ENCODE measurements at regions not wholly inside any gene's neighbourhood (a gene's known extent, or its start where the extent isn't known, plus 50 kb on each side); places are given as distances from the start of the nearest gene placed in this dataset.
"Not testable (repeated sequence)": the region's sequence is repeated elsewhere in the genome, so short reads cannot be mapped to it uniquely, and the experiment has no call there.

DNA sequence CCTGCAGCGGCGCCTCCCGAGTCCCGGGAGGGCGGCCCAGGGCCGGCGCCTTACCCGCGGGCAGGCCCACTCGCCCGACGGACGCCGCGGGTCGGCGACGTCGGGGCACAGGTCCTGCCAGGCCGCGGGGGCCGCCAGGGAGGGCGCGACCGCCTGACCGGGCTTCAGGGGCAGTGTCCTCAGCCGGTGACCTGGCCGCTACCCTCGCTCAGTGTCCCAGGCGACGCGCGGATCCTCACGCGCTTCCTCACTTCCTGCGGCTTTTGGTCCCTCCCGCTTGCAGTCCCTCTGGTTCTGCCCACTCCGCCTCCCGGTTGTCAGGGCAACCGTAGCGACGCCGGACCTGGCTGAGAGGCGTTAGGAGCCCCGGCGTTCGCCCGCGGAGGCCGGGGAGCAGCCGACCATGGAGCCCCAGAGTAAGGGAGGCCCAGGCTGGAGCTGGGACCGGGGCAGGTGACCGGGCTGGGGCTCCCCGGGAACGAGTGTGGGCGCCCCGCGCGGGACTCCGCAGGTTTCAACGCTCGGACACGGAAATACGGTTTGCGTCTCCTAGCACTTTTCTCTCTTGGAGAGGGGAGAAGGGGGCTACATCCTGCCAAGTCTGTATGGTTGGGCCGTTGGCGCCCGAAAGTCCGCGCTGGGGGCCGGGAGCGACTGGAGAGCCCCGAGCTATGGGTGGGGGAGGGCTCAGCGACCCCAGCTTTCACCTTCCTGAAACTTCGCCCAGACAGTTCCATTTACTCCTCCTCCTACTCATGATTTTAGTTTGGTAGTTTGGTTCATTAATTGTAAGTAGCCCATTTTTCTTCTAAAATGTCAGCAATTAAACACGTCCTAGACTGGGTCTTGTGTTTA, 4786.0 kb upstream of the OR11H1 start:
- H3K27ac ChIP-seq (ENCODE audit: low read length); H3K27me3 ChIP-seq (ENCODE audit: low read length); CTCF ChIA-PET; H3K9ac ChIP-seq (ENCODE audit: low read length); H3K4me2 ChIP-seq (ENCODE audit: low read length); H2AFZ ChIP-seq (ENCODE audit: low read length); ATAC-seq; H3K4me3 ChIP-seq (ENCODE audit: low read length); POLR2A ChIA-PET (ENCODE audit: unreplicated experiment); H3K4me1 ChIP-seq (ENCODE audit: insufficient read depth, low read length); H3K9me2 ChIP-seq (replicated peaks; ENCODE audit: low read length); DNase-seq; intact Hi-C loops (cut with micrococcal nuclease); H4K20me1 ChIP-seq (ENCODE audit: low read length); H3F3A ChIP-seq (ENCODE audit: low read length, unreplicated experiment); H3K36me3 ChIP-seq (ENCODE audit: low read depth, low read length); H3K79me2 ChIP-seq (ENCODE audit: low read length); BruUV-seq (replicated peaks): not testable (repeated sequence)
- H3K9me3 ChIP-seq (ENCODE audit: low read length): peaks cover 17% of the 10 kb centered on the region; the same call in 1 of the 2 replicates

DNA sequence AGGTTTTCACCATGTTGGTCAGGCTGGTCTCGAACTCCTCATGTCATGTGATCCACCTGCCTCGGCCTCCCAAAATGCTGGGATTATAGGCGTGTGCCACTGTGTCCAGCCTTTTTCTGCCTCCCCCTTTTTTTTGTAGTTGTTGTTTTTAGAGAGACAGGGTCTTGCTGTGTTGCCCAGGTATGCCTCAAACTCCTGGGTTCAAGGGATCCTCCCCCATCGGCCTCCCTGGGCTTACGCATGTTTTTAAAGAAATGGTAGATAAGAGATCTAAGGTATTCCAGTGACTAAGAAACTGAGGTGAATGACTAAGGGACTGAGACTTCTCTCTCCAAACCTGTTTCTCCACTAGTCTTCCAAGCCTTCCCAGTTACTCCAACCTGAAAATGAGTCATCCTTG, 4781.6 kb upstream of the OR11H1 start:
- H3K27ac ChIP-seq (ENCODE audit: low read length); ATAC-seq; H4K20me1 ChIP-seq (ENCODE audit: low read length); H3F3A ChIP-seq (ENCODE audit: low read length, unreplicated experiment); intact Hi-C loops (cut with micrococcal nuclease); H3K4me2 ChIP-seq (ENCODE audit: low read length); H3K9me2 ChIP-seq (replicated peaks; ENCODE audit: low read length); DNase-seq; H3K9ac ChIP-seq (ENCODE audit: low read length); BruUV-seq (replicated peaks); H3K4me1 ChIP-seq (ENCODE audit: insufficient read depth, low read length); CTCF ChIA-PET; H3K27me3 ChIP-seq (ENCODE audit: low read length); H3K4me3 ChIP-seq (ENCODE audit: low read length); H2AFZ ChIP-seq (ENCODE audit: low read length); H3K79me2 ChIP-seq (ENCODE audit: low read length); POLR2A ChIA-PET (ENCODE audit: unreplicated experiment); H3K36me3 ChIP-seq (ENCODE audit: low read depth, low read length): not testable (repeated sequence)
- peaks cover 13% of the 10 kb centered on the region for H3K9me3 ChIP-seq (ENCODE audit: low read length)

DNA sequence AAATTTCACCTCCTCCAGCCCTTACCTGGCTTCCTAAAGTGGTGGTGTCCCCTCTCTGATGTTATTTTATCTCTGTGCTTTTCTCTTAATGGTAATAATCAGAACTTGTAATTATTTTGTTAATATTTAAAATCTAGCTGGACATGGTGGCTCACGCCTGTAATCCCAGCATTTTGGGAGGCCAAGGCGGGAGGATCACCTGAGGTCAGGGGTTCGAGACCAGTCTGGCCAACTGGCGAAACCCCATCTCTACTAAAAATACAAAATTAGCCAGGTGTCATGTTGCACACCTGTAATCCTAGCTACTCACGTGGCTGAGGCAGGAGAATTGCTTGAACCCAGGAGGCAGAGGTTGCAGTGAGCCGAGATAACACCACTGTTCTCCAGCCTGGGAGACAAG, 4780.8 kb upstream of the OR11H1 start:
- H3K9me3 ChIP-seq (ENCODE audit: low read length): peaks cover 15% of the 10 kb centered on the region
- H3K4me3 ChIP-seq (ENCODE audit: low read length); H3K36me3 ChIP-seq (ENCODE audit: low read depth, low read length); BruUV-seq (replicated peaks); H3K4me1 ChIP-seq (ENCODE audit: insufficient read depth, low read length); ATAC-seq; H3F3A ChIP-seq (ENCODE audit: low read length, unreplicated experiment); H3K9me2 ChIP-seq (replicated peaks; ENCODE audit: low read length); H3K4me2 ChIP-seq (ENCODE audit: low read length); H2AFZ ChIP-seq (ENCODE audit: low read length); H3K9ac ChIP-seq (ENCODE audit: low read length); H3K79me2 ChIP-seq (ENCODE audit: low read length); H4K20me1 ChIP-seq (ENCODE audit: low read length); POLR2A ChIA-PET (ENCODE audit: unreplicated experiment); DNase-seq; H3K27ac ChIP-seq (ENCODE audit: low read length); H3K27me3 ChIP-seq (ENCODE audit: low read length); CTCF ChIA-PET; intact Hi-C loops (cut with micrococcal nuclease): not testable (repeated sequence)

DNA sequence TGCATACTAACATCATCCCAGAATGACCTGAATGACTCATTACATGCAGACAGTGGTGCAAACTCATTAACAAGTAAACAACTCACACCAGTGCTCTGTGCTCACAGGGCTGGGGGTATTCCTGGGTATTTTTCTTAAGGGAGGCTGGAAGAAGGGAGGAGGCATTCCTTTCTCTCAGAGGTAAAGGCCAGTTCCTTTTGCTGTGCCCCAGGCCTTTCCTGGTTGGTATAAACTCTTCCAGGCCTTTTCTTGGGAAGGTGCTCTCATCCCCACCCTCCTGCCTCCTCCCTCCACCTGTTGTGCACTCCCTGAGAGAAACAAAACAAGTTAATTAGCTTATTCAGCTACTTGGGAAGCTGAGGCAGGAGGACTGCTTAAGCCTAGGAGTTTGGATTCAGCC, 4779.2 kb upstream of the OR11H1 start:
- H4K20me1 ChIP-seq (ENCODE audit: low read length); H3K36me3 ChIP-seq (ENCODE audit: low read depth, low read length); H3K27ac ChIP-seq (ENCODE audit: low read length); H3K27me3 ChIP-seq (ENCODE audit: low read length); H3K4me1 ChIP-seq (ENCODE audit: insufficient read depth, low read length); H3K9ac ChIP-seq (ENCODE audit: low read length); CTCF ChIA-PET; H3K79me2 ChIP-seq (ENCODE audit: low read length); H3K4me3 ChIP-seq (ENCODE audit: low read length); H3K4me2 ChIP-seq (ENCODE audit: low read length); BruUV-seq (replicated peaks); DNase-seq; H3K9me2 ChIP-seq (replicated peaks; ENCODE audit: low read length); ATAC-seq; intact Hi-C loops (cut with micrococcal nuclease); H2AFZ ChIP-seq (ENCODE audit: low read length); POLR2A ChIA-PET (ENCODE audit: unreplicated experiment); H3F3A ChIP-seq (ENCODE audit: low read length, unreplicated experiment): not testable (repeated sequence)
- peaks cover 14% of the 10 kb centered on the region for H3K9me3 ChIP-seq (ENCODE audit: low read length)

DNA sequence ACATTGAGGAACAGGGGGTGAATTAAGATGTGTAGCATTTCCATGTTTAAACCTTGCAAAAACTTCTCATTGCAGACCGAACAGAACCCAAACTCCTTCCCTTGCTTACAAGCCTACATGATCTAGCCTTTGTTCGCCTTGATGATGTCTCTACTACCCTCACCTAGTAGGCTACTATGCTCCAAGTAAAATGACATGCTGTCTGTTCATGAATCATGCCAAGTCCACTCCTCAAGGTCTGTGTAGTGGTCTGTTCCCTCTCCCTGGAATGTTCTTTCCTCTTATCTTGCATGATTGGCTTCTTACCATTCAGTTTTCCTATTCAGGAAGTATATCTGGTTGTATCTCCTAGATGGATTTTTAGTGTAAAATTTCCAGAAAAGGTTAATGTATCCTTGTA, 4778.6 kb upstream of the OR11H1 start:
- H3K9ac ChIP-seq (ENCODE audit: low read length); H3K9me2 ChIP-seq (replicated peaks; ENCODE audit: low read length); H3K4me2 ChIP-seq (ENCODE audit: low read length); BruUV-seq (replicated peaks); H3K27me3 ChIP-seq (ENCODE audit: low read length); H3K4me3 ChIP-seq (ENCODE audit: low read length); ATAC-seq; H3K36me3 ChIP-seq (ENCODE audit: low read depth, low read length); H2AFZ ChIP-seq (ENCODE audit: low read length); H4K20me1 ChIP-seq (ENCODE audit: low read length); H3F3A ChIP-seq (ENCODE audit: low read length, unreplicated experiment); DNase-seq; intact Hi-C loops (cut with micrococcal nuclease); POLR2A ChIA-PET (ENCODE audit: unreplicated experiment); H3K79me2 ChIP-seq (ENCODE audit: low read length); H3K27ac ChIP-seq (ENCODE audit: low read length); H3K4me1 ChIP-seq (ENCODE audit: insufficient read depth, low read length); CTCF ChIA-PET: not testable (repeated sequence)
- peaks cover 18% of the 10 kb centered on the region for H3K9me3 ChIP-seq (ENCODE audit: low read length)

DNA sequence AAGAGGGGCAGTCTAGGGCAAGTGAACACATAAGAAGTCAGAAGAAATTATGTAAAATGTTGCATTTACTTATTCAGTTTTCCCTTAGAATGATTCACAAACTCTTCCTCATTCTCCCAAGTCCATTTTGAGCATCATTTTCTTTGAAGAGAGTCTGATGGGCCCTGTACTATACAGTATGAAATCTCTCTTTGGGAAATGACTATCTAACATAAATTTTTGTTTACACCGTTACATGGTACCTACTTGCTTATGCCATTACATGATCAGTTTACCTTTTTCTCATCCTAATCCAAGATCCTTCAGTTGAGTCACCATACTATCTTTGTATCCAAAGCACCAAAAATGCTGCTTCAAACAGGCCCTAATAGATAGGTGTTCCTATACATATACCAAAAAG, 4774.4 kb upstream of the OR11H1 start:
- H2AFZ ChIP-seq (ENCODE audit: low read length); H3K9ac ChIP-seq (ENCODE audit: low read length); H3K27ac ChIP-seq (ENCODE audit: low read length); H3K4me3 ChIP-seq (ENCODE audit: low read length); H3K4me2 ChIP-seq (ENCODE audit: low read length); POLR2A ChIA-PET (ENCODE audit: unreplicated experiment); H3K36me3 ChIP-seq (ENCODE audit: low read depth, low read length); BruUV-seq (replicated peaks); H3K79me2 ChIP-seq (ENCODE audit: low read length); H3K9me2 ChIP-seq (replicated peaks; ENCODE audit: low read length); H3K4me1 ChIP-seq (ENCODE audit: insufficient read depth, low read length); ATAC-seq; H3F3A ChIP-seq (ENCODE audit: low read length, unreplicated experiment); H4K20me1 ChIP-seq (ENCODE audit: low read length); H3K27me3 ChIP-seq (ENCODE audit: low read length); DNase-seq; intact Hi-C loops (cut with micrococcal nuclease); CTCF ChIA-PET: not testable (repeated sequence)
- peaks cover 27% of the 10 kb centered on the region for H3K9me3 ChIP-seq (ENCODE audit: low read length)

DNA sequence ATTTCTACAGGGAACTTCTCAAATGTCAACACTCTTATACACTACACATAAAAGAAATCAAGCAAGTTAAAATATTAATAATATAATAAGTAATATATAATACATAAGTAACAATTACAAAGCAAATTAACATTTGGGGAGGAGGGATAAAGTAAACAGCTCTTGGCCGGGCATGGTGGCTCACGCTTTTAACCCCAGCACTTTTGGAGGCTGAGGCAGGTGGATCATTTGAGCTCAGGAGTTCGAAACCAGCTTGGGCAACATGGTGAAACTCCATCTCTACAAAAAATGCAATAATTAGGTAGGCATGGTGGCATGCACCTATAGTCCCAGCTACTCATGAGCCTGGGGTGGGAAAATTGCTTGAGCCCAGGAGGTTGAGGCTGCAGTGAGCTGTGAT, 4772.6 kb upstream of the OR11H1 start:
- ATAC-seq; intact Hi-C loops (cut with micrococcal nuclease); H4K20me1 ChIP-seq (ENCODE audit: low read length); BruUV-seq (replicated peaks); H3F3A ChIP-seq (ENCODE audit: low read length, unreplicated experiment); DNase-seq; H3K4me1 ChIP-seq (ENCODE audit: insufficient read depth, low read length); H3K36me3 ChIP-seq (ENCODE audit: low read depth, low read length); H3K4me3 ChIP-seq (ENCODE audit: low read length); H3K9ac ChIP-seq (ENCODE audit: low read length); H3K27ac ChIP-seq (ENCODE audit: low read length); H3K79me2 ChIP-seq (ENCODE audit: low read length); POLR2A ChIA-PET (ENCODE audit: unreplicated experiment); H3K4me2 ChIP-seq (ENCODE audit: low read length); H2AFZ ChIP-seq (ENCODE audit: low read length); H3K9me2 ChIP-seq (replicated peaks; ENCODE audit: low read length); H3K27me3 ChIP-seq (ENCODE audit: low read length); CTCF ChIA-PET: not testable (repeated sequence)
- peaks cover 25% of the 10 kb centered on the region for H3K9me3 ChIP-seq (ENCODE audit: low read length)
